ENCODE measurements at regions not wholly inside any gene's neighbourhood (a gene's known extent, or its start where the extent isn't known, plus 50 kb on each side); places are given as distances from the start of the nearest gene placed in this dataset.

GRCh38 chr9:6703898-6704639, 53.7 kb upstream of the KDM4C start:
- peak overlapping the region; percentile 99 for H2AFZ ChIP-seq (ENCODE audit: low read depth, low read length)
- TF ChIP-seq EZH2phosphoT487 (IDR thresholded peaks at IDR 0.05; ENCODE audit: low read depth) (no peak), CTCF (IDR thresholded peaks at IDR 0.05; ENCODE audit: low read depth, low read length) (no peak)
- no peaks in the 10 kb centered on the region for H3K36me3 ChIP-seq (replicated peaks; ENCODE audit: low read depth, low read length)
- H3K27me3 ChIP-seq (ENCODE audit: low read depth, low read length) = no peaks in the 10 kb centered on the region
- peaks cover 11% of the 10 kb centered on the region; the same call in 1 of the 2 replicates for H3K4me1 ChIP-seq (ENCODE audit: low read length)
- H3K9ac ChIP-seq (ENCODE audit: low read length) = peak overlapping the region; percentile 86
- H3K4me3 ChIP-seq (ENCODE audit: low read length) = peak overlapping the region; percentile 95
- peak overlapping the region; percentile 45; the same call in 1 of the 2 replicates for H3K27ac ChIP-seq (ENCODE audit: low read length)
- no peaks in the 10 kb centered on the region for H3K79me2 ChIP-seq (ENCODE audit: low read length)
- peaks cover 4% of the 10 kb centered on the region; the same call in 1 of the 2 replicates for H3K9me3 ChIP-seq (ENCODE audit: insufficient read depth, low read length)
- no peaks in the 10 kb centered on the region for H4K20me1 ChIP-seq (ENCODE audit: insufficient read depth, low read length)
- peak overlapping the region; percentile 89 for H3K4me2 ChIP-seq (ENCODE audit: low read length)

- Histone ChIP-seq H3K4me1 (ENCODE audit: low read length) (peaks cover 11% of the 10 kb centered on the region; the same call in 1 of the 2 replicates), H3K4me2 (ENCODE audit: low read length) (peak overlapping the region; percentile 89), H3K9ac (ENCODE audit: low read length) (0 out of 2 replicates have a peak overlapping the region, but pooled peaks have one; percentile 86), H3K27ac (ENCODE audit: low read length) (no peak overlapping the region), H3K9me3 (ENCODE audit: insufficient read depth, low read length) (no peaks in the 10 kb centered on the region), H2AFZ (ENCODE audit: low read depth, low read length) (no peak overlapping the region), H3K36me3 (replicated peaks; ENCODE audit: low read depth, low read length) (no peaks in the 10 kb centered on the region), H3K79me2 (ENCODE audit: low read length) (no peaks in the 10 kb centered on the region), H3K27me3 (ENCODE audit: low read depth, low read length) (no peaks in the 10 kb centered on the region), H4K20me1 (ENCODE audit: insufficient read depth, low read length) (no peaks in the 10 kb centered on the region), H3K4me3 (ENCODE audit: low read length) (peak overlapping the region; percentile 95; the same call in 1 of the 2 replicates)
- TF ChIP-seq EZH2phosphoT487 (IDR thresholded peaks at IDR 0.05; ENCODE audit: low read depth) (no peak), CTCF (IDR thresholded peaks at IDR 0.05; ENCODE audit: low read depth, low read length) (no peak)
Measured at GRCh38 chr9:6702707-6703106, 55.1 kb upstream of the KDM4C start.

GRCh38 chr9:6696178-6696577, 50.6 kb upstream of the GLDC start:
- Histone ChIP-seq H3K36me3 (replicated peaks; ENCODE audit: low read depth, low read length) (no peaks in the 10 kb centered on the region), H3K9me3 (ENCODE audit: insufficient read depth, low read length) (no peaks in the 10 kb centered on the region), H3K9ac (ENCODE audit: low read length) (no peak overlapping the region), H3K4me2 (ENCODE audit: low read length) (no peak overlapping the region), H3K79me2 (ENCODE audit: low read length) (no peaks in the 10 kb centered on the region), H3K27ac (ENCODE audit: low read length) (no peak overlapping the region), H3K4me3 (ENCODE audit: low read length) (no peak overlapping the region), H2AFZ (ENCODE audit: low read depth, low read length) (no peak overlapping the region), H4K20me1 (ENCODE audit: insufficient read depth, low read length) (no peaks in the 10 kb centered on the region), H3K27me3 (ENCODE audit: low read depth, low read length) (no peaks in the 10 kb centered on the region), H3K4me1 (ENCODE audit: low read length) (peaks cover 9% of the 10 kb centered on the region)
- no peak for TF ChIP-seq EZH2phosphoT487 (IDR thresholded peaks at IDR 0.05; ENCODE audit: low read depth)

- Histone ChIP-seq H3K36me3 (replicated peaks; ENCODE audit: low read depth, low read length) (no peaks in the 10 kb centered on the region), H4K20me1 (ENCODE audit: insufficient read depth, low read length) (no peaks in the 10 kb centered on the region), H3K27ac (ENCODE audit: low read length) (no peak overlapping the region), H3K4me1 (ENCODE audit: low read length) (peaks cover 16% of the 10 kb centered on the region), H3K4me2 (ENCODE audit: low read length) (no peak overlapping the region), H3K79me2 (ENCODE audit: low read length) (no peaks in the 10 kb centered on the region), H3K9ac (ENCODE audit: low read length) (no peak overlapping the region), H3K9me3 (ENCODE audit: insufficient read depth, low read length) (no peaks in the 10 kb centered on the region), H3K27me3 (ENCODE audit: low read depth, low read length) (no peaks in the 10 kb centered on the region), H3K4me3 (ENCODE audit: low read length) (no peak overlapping the region), H2AFZ (ENCODE audit: low read depth, low read length) (no peak overlapping the region)
- TF ChIP-seq EZH2phosphoT487 (IDR thresholded peaks at IDR 0.05; ENCODE audit: low read depth) (no peak), CTCF (IDR thresholded peaks at IDR 0.05; ENCODE audit: low read depth, low read length) (no peak)
Measured at GRCh38 chr9:6695121-6695814, 49.7 kb upstream of the GLDC start.

All from OCI-LY3 (cell line).